ENCODE measurements at regions not wholly inside any gene's neighbourhood (a gene's known extent, or its start where the extent isn't known, plus 50 kb on each side); places are given as distances from the start of the nearest gene placed in this dataset.

DNA sequence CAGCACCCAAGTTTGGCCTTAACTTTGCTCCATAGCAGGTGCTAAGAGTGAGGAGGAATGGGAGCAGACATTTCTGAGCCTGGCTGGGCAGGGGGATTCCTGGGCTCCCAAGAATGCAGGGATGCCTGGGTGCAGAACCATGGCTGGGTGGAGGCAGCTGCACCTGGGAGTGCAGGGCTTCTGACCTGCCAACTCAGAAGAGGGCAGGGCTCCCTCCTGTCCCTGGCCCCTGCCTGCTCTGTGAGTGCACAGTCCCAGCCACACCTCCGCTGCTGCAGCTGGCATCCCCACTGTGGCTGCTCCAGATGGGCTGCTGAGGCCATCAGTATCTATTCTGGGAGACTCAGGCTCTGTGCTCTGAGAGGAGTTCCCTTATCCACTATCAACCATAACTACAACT, 747.4 kb upstream of the VSTM2A start:
- Histone ChIP-seq H3K36me3 (ENCODE audit: control insufficient read depth in 1 of 2, insufficient read depth in 2 of 2, low read length in 2 of 2) (no peaks in the 10 kb centered on the region), H3K4me1 (ENCODE audit: control insufficient read depth in 1 of 2, insufficient read depth in 2 of 2, low read length in 2 of 2) (no peaks in the 10 kb centered on the region), H4K20me1 (ENCODE audit: insufficient read depth) (no peaks in the 10 kb centered on the region), H3K4me3 (replicated peaks in 1 of 2; ENCODE audit: low read depth in 1 of 2, low read length in 2 of 2) (no peak overlapping the region), H3K79me2 (ENCODE audit: insufficient read depth, low read length) (no peaks in the 10 kb centered on the region), H2AFZ (ENCODE audit: low read depth, low read length, poor library complexity, severe bottlenecking) (no peak overlapping the region), H3K9me2 (ENCODE audit: insufficient read depth) (no peaks in the 10 kb centered on the region), H3K27ac (ENCODE audit: low read depth, low read length) (no peak overlapping the region), H3K9me3 (ENCODE audit: control insufficient read depth in 1 of 2, insufficient read depth in 1 of 2, low read depth in 1 of 2, low read length in 2 of 2) (peaks cover 4 to 31% of the 10 kb centered on the region in 2 experiments; a peak in 2 of 4 replicates), H3K9ac (ENCODE audit: low read length) (no peak overlapping the region), H3K4me2 (ENCODE audit: low read length) (no peak overlapping the region), H3K27me3 (ENCODE audit: insufficient read depth, low read length) (no peaks in the 10 kb centered on the region)
- ChIA-PET CTCF (no interaction called here), POLR2A (no interaction called here), RAD21 (ENCODE audit: low non-redundant PET in 1 of 2, low total read pairs in 2 of 2, uncharacterized antibody in 2 of 2, unreplicated experiment in 2 of 2) (no interaction called here)
- no peak for TF ChIP-seq ZFX (IDR thresholded peaks at IDR 0.05)
- TF ChIP-seq, protein P1, sequence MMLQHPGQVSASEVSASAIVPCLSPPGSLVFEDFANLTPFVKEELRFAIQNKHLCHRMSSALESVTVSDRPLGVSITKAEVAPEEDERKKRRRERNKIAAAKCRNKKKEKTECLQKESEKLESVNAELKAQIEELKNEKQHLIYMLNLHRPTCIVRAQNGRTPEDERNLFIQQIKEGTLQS (IDR thresholded peaks at IDR 0.05) = no peak
- TF ChIP-seq YY1 (IDR thresholded peaks at IDR 0.05; ENCODE audit: extremely low read depth, insufficient replicate concordance, low read depth, low read length) = no peak
- TF ChIP-seq POLR2AphosphoS5 (IDR thresholded peaks at IDR 0.05; ENCODE audit: low read depth, low read length) = no peak
- TF ChIP-seq RAD21 (IDR thresholded peaks at IDR 0.05; ENCODE audit: low read depth) = no peak
- no peak for TF ChIP-seq EZH2phosphoT487 (IDR thresholded peaks at IDR 0.05; ENCODE audit: borderline replicate concordance)
- TF ChIP-seq SRF (IDR thresholded peaks at IDR 0.05; ENCODE audit: low read depth) = no peak
- TF ChIP-seq FOSL1 (IDR thresholded peaks at IDR 0.05; ENCODE audit: low read depth) = no peak
- intact Hi-C loops (cut with micrococcal nuclease) = no loop called here
- no TSS peak for BruUV-seq (replicated peaks)
- no peak for DNase-seq (ENCODE audit: low read depth, low spot score)
- no peak for ATAC-seq

DNA sequence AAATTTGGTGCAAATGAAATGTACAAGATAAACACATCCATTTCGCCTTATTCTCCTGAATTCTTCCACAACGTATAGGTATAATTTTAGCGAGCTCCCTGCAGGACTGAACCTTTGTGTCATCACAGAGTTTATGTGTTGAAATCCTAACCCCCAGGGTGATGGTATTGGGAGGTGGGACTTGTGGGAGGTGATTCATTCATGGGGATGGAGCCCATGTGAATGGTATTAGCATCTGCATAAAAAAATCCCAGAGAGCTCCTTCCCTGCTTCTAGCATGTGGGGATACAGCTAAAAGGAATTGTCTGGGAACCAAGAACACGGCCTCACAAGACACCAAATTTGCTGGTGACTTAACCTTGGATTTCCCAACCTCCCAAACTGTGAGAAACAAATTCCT, 741.4 kb upstream of the VSTM2A start:
- H3K9me3 ChIP-seq (ENCODE audit: control insufficient read depth in 1 of 2, insufficient read depth in 1 of 2, low read depth in 1 of 2, low read length in 2 of 2) = peaks cover 14 to 23% of the 10 kb centered on the region in 2 experiments; a peak in 3 of 4 replicates
- ChIA-PET CTCF (no interaction called here), POLR2A (no interaction called here)

More for the DNA sequence above, 741.4 kb upstream of the VSTM2A start:
- no peak for TF ChIP-seq ZFX (IDR thresholded peaks at IDR 0.05)
- TF ChIP-seq JUND (IDR thresholded peaks at IDR 0.05) = no peak
- no peak for TF ChIP-seq YY1 (IDR thresholded peaks at IDR 0.05; ENCODE audit: extremely low read depth, insufficient replicate concordance, low read depth, low read length)
- TF ChIP-seq, protein P2, sequence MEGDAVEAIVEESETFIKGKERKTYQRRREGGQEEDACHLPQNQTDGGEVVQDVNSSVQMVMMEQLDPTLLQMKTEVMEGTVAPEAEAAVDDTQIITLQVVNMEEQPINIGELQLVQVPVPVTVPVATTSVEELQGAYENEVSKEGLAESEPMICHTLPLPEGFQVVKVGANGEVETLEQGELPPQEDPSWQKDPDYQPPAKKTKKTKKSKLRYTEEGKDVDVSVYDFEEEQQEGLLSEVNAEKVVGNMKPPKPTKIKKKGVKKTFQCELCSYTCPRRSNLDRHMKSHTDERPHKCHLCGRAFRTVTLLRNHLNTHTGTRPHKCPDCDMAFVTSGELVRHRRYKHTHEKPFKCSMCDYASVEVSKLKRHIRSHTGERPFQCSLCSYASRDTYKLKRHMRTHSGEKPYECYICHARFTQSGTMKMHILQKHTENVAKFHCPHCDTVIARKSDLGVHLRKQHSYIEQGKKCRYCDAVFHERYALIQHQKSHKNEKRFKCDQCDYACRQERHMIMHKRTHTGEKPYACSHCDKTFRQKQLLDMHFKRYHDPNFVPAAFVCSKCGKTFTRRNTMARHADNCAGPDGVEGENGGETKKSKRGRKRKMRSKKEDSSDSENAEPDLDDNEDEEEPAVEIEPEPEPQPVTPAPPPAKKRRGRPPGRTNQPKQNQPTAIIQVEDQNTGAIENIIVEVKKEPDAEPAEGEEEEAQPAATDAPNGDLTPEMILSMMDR (IDR thresholded peaks at IDR 0.05 in 2 of 3, conservative IDR thresholded peaks at IDR 0.05 in 1 of 3; ENCODE audit: borderline replicate concordance in 1 of 3, insufficient read depth in 1 of 3, low read depth in 2 of 3, low read length in 2 of 3) = no peak
- TF ChIP-seq, protein P1 (IDR thresholded peaks at IDR 0.05) = no peak
- TF ChIP-seq POLR2AphosphoS5 (IDR thresholded peaks at IDR 0.05; ENCODE audit: low read depth, low read length) = no peak
- TF ChIP-seq, protein P3, sequence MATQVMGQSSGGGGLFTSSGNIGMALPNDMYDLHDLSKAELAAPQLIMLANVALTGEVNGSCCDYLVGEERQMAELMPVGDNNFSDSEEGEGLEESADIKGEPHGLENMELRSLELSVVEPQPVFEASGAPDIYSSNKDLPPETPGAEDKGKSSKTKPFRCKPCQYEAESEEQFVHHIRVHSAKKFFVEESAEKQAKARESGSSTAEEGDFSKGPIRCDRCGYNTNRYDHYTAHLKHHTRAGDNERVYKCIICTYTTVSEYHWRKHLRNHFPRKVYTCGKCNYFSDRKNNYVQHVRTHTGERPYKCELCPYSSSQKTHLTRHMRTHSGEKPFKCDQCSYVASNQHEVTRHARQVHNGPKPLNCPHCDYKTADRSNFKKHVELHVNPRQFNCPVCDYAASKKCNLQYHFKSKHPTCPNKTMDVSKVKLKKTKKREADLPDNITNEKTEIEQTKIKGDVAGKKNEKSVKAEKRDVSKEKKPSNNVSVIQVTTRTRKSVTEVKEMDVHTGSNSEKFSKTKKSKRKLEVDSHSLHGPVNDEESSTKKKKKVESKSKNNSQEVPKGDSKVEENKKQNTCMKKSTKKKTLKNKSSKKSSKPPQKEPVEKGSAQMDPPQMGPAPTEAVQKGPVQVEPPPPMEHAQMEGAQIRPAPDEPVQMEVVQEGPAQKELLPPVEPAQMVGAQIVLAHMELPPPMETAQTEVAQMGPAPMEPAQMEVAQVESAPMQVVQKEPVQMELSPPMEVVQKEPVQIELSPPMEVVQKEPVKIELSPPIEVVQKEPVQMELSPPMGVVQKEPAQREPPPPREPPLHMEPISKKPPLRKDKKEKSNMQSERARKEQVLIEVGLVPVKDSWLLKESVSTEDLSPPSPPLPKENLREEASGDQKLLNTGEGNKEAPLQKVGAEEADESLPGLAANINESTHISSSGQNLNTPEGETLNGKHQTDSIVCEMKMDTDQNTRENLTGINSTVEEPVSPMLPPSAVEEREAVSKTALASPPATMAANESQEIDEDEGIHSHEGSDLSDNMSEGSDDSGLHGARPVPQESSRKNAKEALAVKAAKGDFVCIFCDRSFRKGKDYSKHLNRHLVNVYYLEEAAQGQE (IDR thresholded peaks at IDR 0.05; ENCODE audit: low read depth) = no peak
- no peak for TF ChIP-seq CBX3 (IDR thresholded peaks at IDR 0.05; ENCODE audit: low read depth)
- TF ChIP-seq EZH2phosphoT487 (IDR thresholded peaks at IDR 0.05; ENCODE audit: borderline replicate concordance) = no peak
- Histone ChIP-seq H3K79me2 (ENCODE audit: insufficient read depth, low read length) (no peaks in the 10 kb centered on the region), H3K27ac (ENCODE audit: low read depth, low read length) (no peak overlapping the region), H3K4me3 (replicated peaks in 1 of 2; ENCODE audit: low read depth in 1 of 2, low read length in 2 of 2) (no peak overlapping the region), H3K36me3 (ENCODE audit: control insufficient read depth in 1 of 2, insufficient read depth in 2 of 2, low read length in 2 of 2) (no peaks in the 10 kb centered on the region), H4K20me1 (ENCODE audit: insufficient read depth) (no peaks in the 10 kb centered on the region), H3K4me2 (ENCODE audit: low read length) (no peak overlapping the region), H2AFZ (ENCODE audit: low read depth, low read length, poor library complexity, severe bottlenecking) (no peak overlapping the region), H3K9me2 (ENCODE audit: insufficient read depth) (no peaks in the 10 kb centered on the region), H3K27me3 (ENCODE audit: insufficient read depth, low read length) (no peaks in the 10 kb centered on the region), H3K4me1 (ENCODE audit: control insufficient read depth in 1 of 2, insufficient read depth in 2 of 2, low read length in 2 of 2) (no peaks in the 10 kb centered on the region), H3K9ac (ENCODE audit: low read length) (no peak overlapping the region)
- intact Hi-C loops (cut with micrococcal nuclease) = no loop called here
- RAD21 ChIA-PET (ENCODE audit: low non-redundant PET in 1 of 2, low total read pairs in 2 of 2, uncharacterized antibody in 2 of 2, unreplicated experiment in 2 of 2) = no interaction called here
- DNase-seq (ENCODE audit: low read depth, low spot score) (no peak), ATAC-seq (no peak)
- BruUV-seq (replicated peaks) = no TSS peak

Measured in HCT116 (cell line).